Kidney glomerular epithelial cell (primary cell): ENCODE measurements at regions not wholly inside any gene's neighbourhood (a gene's known extent, or its start where the extent isn't known, plus 50 kb on each side); places are given as distances from the start of the nearest gene placed in this dataset.

Source experiments
- DNase-seq: peaks from one replicate; lab custom pipeline; 2025; lab: John Stamatoyannopoulos, UW

GRCh38 chr13:75231235-75231634 lies 250.7 kb downstream of the TBC1D4 start:
- no peak for DNase-seq

GRCh38 chr13:75226733-75227435 lies 255.1 kb downstream of the TBC1D4 start:
- DNase-seq, result peak; percentile 58

- DNase-seq, result no peak
Measured at GRCh38 chr13:75226092-75226491, 255.9 kb downstream of the TBC1D4 start.

DNA sequence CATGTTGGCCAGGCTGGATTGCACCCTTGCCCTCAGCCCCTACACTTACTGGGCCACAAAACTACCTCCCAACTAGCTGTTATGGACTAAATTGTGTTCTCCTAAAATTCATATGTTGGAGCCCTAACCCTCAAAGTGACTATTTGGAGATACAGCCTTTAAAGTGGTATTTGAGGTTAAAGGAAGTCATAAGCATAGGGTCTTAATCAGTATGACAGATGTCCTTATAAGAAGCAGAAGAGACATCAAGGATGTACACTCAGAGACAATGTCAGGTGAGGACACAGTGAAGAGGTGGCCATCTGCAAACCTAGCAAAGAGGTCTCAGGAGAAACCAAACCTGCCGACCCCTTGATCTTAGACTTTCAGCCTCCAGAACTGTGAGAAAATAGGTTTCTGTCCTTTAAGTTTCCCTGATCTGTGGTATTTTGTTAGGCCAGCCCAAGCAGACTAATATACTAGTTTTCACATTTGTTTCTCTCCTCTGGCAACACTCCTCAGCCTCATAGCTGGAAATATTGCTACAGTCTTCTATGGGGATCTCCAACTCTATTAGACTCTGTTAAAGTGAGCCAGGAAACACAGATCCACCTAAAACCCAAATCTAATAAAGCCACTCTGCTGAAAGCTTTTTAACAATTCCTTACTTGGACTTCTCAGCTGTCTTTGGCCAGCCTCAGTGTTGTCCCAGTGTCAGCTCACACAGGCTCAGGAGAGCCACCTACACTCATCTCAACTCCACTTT lies 256.5 kb downstream of the TBC1D4 start:
- DNase-seq, result no peak

- DNase-seq, result no peak
Measured at GRCh38 chr13:75224053-75224742, 257.8 kb downstream of the TBC1D4 start.

- no peak for DNase-seq
Measured at GRCh38 chr13:75222031-75222430, 259.9 kb downstream of the TBC1D4 start.

GRCh38 chr13:75220861-75221260 lies 261.1 kb downstream of the TBC1D4 start:
- DNase-seq, result no peak

GRCh38 chr13:75220238-75220542 lies 261.8 kb downstream of the TBC1D4 start:
- no peak for DNase-seq

- peak; percentile 57 for DNase-seq
Measured at GRCh38 chr13:75219479-75220237, 262.3 kb downstream of the TBC1D4 start.

- peak; percentile 95 for DNase-seq
Measured at GRCh38 chr13:75217949-75218348, 264.0 kb downstream of the TBC1D4 start.

- DNase-seq, result no peak
Measured at GRCh38 chr13:75216038-75216437, 265.9 kb downstream of the TBC1D4 start.

DNA sequence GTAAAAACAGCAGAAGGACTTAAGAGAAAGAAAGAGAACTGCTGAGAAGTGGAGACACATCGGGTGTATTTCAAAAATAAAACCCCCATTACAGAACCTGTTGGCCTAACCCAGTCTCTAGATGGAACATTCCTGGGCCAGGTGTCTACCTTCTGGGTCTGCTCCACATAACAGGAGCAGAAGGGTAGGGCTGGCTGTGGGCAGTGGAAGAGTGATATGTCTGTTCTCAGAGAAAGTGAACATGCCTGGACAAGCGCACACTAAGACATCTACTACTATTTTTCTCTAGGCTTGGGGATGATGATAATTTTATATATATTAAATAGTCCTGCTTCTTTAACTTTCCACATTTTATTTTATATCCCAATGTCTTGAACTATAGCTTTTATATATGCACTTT lies 267.1 kb downstream of the TBC1D4 start:
- DNase-seq, result no peak

DNA sequence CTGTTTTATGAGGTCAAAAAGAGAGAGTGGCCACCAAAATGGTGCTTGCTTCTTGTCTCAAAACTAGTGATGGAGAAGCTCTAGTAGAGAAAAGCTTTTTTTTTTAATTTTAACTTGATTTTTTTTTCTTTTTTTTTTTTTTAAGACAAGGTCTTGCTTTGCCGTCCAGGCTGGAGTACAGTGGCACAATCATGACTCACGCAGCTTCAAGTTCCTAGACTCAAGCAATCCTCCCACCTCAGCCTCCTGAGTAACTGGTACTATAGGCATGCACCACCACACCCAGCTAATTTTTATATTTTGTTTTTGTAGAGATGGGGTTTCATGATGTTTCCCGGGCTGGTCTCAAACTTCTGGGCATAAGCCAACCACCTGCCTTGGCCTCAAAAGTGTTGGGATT lies 279.0 kb downstream of the TBC1D4 start:
- no peak for DNase-seq

DNA sequence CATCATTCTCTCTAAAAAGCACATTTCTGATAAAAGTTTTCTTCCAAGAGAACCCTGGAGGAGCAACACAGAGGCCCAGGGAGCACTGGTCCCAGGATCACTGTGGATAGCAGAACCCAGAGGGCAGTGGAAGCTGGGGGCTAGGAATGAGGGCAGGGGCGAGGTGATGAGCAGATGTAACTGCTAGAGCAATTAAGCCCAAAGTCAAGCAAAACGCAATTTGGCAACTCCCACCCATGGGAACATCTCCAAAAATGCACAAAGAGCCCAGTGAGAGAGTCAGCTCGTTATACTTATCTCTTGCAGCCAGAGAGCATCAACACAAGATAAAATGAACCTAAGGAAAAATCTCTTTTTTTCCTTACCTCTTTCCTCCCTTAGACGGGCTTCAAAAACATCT lies 284.2 kb downstream of the TBC1D4 start:
- no peak for DNase-seq

GRCh38 chr13:75196147-75196837 lies 285.7 kb downstream of the TBC1D4 start:
- no peak for DNase-seq

GRCh38 chr13:75195495-75196146 lies 286.3 kb downstream of the TBC1D4 start:
- DNase-seq, result no peak

- DNase-seq, result no peak
Measured at GRCh38 chr13:75194717-75195462, 287.1 kb downstream of the TBC1D4 start.

DNA sequence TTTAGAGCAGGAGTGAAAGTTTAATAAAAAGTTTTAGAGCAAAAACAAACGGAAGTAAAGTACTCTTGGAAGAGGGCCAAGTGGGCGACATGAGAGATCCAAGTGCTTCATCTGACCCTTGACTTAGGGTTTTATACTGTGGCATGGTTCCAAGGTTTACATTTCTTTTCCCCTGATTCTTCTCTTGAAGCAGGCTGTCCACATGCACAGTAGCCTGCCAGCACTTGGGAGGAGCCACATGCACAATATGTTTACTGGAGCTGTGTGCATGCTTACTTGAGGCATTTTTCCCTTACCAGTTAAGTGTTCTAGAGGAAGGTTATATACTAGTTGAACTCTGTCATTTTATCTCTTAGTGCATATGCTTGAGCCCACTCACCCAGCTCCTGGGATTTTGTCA lies 295.6 kb downstream of the TBC1D4 start:
- no peak for DNase-seq

- peak; percentile 89 for DNase-seq
Measured at GRCh38 chr13:75181906-75182305, 300.1 kb downstream of the TBC1D4 start.

- peak; percentile 47 for DNase-seq
Measured at GRCh38 chr13:75180805-75181455, 301.0 kb downstream of the TBC1D4 start.
